HS-27A (cell line): ENCODE measurements at regions not wholly inside any gene's neighbourhood (a gene's known extent, or its start where the extent isn't known, plus 50 kb on each side); places are given as distances from the start of the nearest gene placed in this dataset.
A peak's percentile ranks its signal among the peaks of the same experiment; 100 is the strongest.

ENCODE experiments used
- DNase-seq: peaks from one replicate; pipeline ENCODE4 v3.0.0-alpha.2; 2012; ENCODE audit warnings: low read depth, missing footprints

DNA sequence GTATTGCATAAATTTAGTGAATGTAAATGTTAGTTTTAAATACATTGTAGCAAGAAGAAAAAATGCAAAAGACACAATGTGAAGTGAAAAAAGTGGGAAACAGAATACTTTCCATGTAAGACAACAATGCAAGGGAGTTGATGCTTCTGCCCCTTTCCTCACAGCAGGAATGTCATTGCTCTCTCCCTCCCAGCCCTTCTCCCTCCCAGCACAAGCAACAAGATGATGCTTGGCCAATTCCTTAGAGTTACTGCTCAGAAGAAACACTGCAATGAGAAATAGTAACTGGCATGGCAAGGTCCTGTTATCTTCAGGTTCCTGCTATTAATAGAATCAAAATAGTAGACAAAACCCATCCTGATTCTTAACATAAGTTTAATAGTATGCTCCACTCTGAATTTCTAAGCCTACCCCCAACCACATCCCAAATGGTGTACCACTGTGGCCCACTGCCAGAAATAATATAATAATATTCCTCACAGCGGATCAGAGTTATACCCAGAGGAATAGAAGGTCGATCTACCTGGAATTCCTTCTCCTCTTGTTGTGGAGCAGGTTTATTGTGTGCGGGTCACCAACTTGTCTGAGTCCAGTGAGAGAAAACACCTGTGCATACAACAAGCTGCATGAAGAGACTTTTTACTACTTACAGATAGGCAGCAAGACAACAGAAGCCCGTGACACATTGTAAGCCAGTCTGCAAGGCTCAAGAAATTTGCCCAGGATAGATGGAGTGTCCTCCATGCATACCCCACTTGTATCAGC is 69.8 kb upstream of the SLC7A11 start:
- peak; percentile 33 for DNase-seq

DNA sequence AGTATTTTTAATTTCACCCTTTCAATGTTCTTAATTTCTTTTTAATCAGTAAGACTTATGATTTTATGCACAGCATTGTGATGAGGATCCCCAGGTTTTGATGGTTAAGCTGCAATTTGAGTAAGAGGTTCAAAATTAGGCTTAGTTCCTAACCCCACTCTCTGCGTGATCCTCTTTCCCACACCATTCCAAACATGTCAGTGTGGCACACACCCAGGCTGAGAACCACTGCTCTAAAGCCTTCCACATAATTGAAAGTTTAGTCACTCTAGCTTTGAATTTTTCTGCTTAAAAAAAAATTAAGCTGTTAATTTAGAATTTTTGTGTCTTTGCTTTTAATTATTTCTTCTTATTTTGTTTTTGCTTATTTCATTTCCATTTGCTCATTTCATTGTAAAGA is 68.8 kb upstream of the SLC7A11 start:
- peak; percentile 69 for DNase-seq

GRCh38 chr4:138310498-138310897 is 68.3 kb upstream of the SLC7A11 start:
- no peak for DNase-seq

- DNase-seq: no peak
Observed at GRCh38 chr4:138308356-138308755, 66.2 kb upstream of the SLC7A11 start.

DNA sequence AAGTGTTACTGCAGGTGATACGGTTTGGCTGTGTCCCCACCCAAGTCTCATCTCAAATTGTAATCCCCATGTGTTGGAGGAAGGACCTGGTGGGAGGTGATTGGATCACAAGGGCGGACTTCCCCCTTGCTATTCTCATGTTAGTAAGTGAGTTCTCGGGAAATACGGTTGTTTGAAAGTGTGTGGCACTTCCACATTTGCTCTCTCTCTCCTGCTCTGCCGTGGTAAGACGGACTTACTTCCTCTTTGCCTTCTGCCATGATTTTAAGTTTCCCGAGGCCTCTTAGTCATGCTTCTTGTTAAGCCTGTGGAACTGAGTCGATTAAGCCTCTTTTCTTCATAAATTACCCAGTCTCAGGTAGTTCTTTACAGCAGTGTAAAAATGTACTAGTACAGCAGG is 65.2 kb upstream of the SLC7A11 start:
- DNase-seq: no peak

- DNase-seq: no peak
Observed at GRCh38 chr4:138305050-138305449, 62.9 kb upstream of the SLC7A11 start.

DNA sequence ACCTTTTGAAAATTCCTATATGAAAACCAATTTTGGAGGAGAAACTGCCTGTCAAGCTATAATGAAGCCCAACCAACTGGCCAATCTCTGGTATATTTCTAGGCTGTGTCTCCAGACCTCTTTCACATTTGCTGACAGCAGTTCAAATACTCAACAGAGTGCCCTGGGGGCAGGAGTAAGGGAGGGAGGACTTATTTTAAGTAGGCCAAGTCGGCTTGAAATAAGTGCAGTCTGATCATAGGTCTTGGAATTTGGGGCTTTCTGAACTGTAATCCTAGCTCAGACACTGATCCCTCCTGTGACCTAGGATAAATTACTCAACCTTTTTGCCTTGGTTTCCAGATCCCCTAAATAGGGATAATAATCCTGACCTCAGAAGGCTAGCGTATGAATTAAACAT is 59.4 kb upstream of the SLC7A11 start:
- no peak for DNase-seq

DNA sequence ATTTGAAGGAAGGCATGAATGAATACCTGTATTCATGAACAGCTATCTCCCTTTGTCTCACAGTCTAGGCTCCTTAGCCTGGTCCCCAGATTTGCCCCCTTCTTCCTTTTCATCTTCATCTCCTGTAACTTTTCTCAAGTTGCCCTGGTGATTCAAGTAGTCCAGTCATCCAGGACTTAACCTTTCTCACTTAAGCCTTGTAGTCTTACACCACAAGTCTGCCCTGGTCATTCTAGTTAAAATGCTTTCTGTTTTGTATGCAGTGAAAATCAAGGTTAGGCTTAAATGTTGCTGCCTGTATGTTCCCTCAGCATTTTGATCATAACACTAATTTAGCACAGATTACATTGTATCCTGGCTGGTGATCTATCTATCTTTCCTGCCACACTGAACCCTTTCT is 58.5 kb upstream of the SLC7A11 start:
- no peak for DNase-seq

GRCh38 chr4:138299881-138300280 is 57.7 kb upstream of the SLC7A11 start:
- DNase-seq: no peak

DNA sequence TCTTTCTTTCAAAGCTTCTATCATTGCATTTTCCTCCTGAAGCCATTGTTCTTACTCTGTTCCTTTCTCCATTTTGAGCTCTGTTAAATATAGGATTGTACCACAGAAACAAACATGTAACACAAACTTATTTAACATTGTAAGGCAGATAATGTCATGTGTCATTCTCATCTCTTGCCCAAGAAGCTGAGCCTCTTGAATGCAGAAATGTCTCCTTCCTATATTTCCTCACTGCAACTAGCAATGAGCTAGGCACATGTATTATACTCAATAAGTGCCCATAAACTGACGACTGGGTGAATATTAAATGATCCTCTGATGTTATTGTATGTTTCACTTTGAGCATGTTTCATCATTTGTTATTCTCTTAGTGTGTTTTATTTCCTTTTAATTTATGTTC is 56.7 kb upstream of the SLC7A11 start:
- DNase-seq: no peak

- no peak for DNase-seq
Observed at GRCh38 chr4:138298431-138298830, 56.3 kb upstream of the SLC7A11 start.

- DNase-seq: no peak
Observed at GRCh38 chr4:138297743-138298405, 55.7 kb upstream of the SLC7A11 start.

GRCh38 chr4:138292321-138292720 is 50.2 kb upstream of the SLC7A11 start:
- no peak for DNase-seq
